ENCODE measurements at regions not wholly inside any gene's neighbourhood (a gene's known extent, or its start where the extent isn't known, plus 50 kb on each side); places are given as distances from the start of the nearest gene placed in this dataset.
A peak's percentile ranks its signal among the peaks of the same experiment; 100 is the strongest.
"Not testable (repeated sequence)": the region's sequence is repeated elsewhere in the genome, so short reads cannot be mapped to it uniquely, and the experiment has no call there.

- no peak for DNase-seq
Observed at GRCh38 chr5:174500636-174501035, 223.7 kb upstream of the MSX2 start.

- DNase-seq = no peak
Observed at GRCh38 chr5:174501461-174502069, 222.8 kb upstream of the MSX2 start.

- no peak for DNase-seq
Observed at GRCh38 chr5:174503086-174503460, 221.3 kb upstream of the MSX2 start.

- no peak for DNase-seq
Observed at GRCh38 chr5:174503461-174504265, 220.7 kb upstream of the MSX2 start.

GRCh38 chr5:174504266-174504726 lies 220.1 kb upstream of the MSX2 start:
- no peak for DNase-seq

- no peak for DNase-seq
Observed at GRCh38 chr5:174505621-174506020, 218.8 kb upstream of the MSX2 start.

GRCh38 chr5:174510782-174511453 lies 213.5 kb upstream of the MSX2 start:
- not testable (repeated sequence) for DNase-seq

GRCh38 chr5:174511714-174512253 lies 212.6 kb upstream of the MSX2 start:
- DNase-seq = no peak

- no peak for DNase-seq
Observed at GRCh38 chr5:174514325-174514724, 210.1 kb upstream of the MSX2 start.

GRCh38 chr5:174514983-174515394 lies 209.4 kb upstream of the MSX2 start:
- DNase-seq = peak; percentile 52

- DNase-seq = no peak
Observed at GRCh38 chr5:174516741-174517140, 207.6 kb upstream of the MSX2 start.

- no peak for DNase-seq
Observed at GRCh38 chr5:174518512-174518911, 205.9 kb upstream of the MSX2 start.

- DNase-seq = no peak
Observed at GRCh38 chr5:174520420-174521396, 203.7 kb upstream of the MSX2 start.

GRCh38 chr5:174521449-174521848 lies 202.9 kb upstream of the MSX2 start:
- DNase-seq = no peak

- no peak for DNase-seq
Observed at GRCh38 chr5:174522480-174523260, 201.7 kb upstream of the MSX2 start.

GRCh38 chr5:174523311-174524071 lies 200.9 kb upstream of the MSX2 start:
- no peak for DNase-seq

GRCh38 chr5:174524351-174524750 lies 200.0 kb upstream of the MSX2 start:
- DNase-seq = no peak

- DNase-seq = no peak
Observed at GRCh38 chr5:174526177-174526576, 198.2 kb upstream of the MSX2 start.

- no peak for DNase-seq
Observed at GRCh38 chr5:174527916-174528540, 196.4 kb upstream of the MSX2 start.

- no peak for DNase-seq
Observed at GRCh38 chr5:174528821-174529544, 195.4 kb upstream of the MSX2 start.

Data from NCI-H1436 treated with DMSO at 0.1 percent for 48 hours (cell line).